GM21737 (cell line): ENCODE measurements at regions not wholly inside any gene's neighbourhood (a gene's known extent, or its start where the extent isn't known, plus 50 kb on each side); places are given as distances from the start of the nearest gene placed in this dataset.

Experiments
- ATAC-seq: cut with Tn5 transposase; IDR thresholded peaks from one replicate; pipeline ENCODE4 v1.9.1; 2021; ENCODE audit warnings: mild to moderate bottlenecking, moderate library complexity; ENCODE audit not compliant: unreplicated experiment

GRCh38 chr6:113512576-113512975 is 344.6 kb upstream of the MARCKS start:
- ATAC-seq = no peak

GRCh38 chr6:113513086-113513485 is 344.1 kb upstream of the MARCKS start:
- no peak for ATAC-seq

DNA sequence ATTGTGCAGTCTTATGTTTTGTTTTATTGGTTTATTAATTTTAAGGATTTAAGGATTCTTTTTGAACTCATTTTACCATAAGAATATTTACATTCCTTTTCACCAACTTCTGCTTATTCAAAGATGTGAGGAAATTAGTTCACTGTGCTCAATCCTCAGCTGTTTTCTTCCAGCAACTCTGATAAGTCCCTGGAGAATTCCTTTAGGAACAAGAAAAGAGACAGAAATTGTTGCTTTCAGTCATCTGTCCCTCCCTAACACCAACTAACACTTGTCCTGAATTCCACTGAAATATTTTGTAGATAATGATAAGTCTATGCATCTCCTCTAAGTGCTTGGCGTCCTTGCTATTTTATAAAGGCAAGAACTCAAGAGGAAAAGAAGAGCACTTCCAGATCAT is 334.8 kb upstream of the MARCKS start:
- ATAC-seq = no peak

- ATAC-seq = no peak
These were observed 332.3 kb upstream of the MARCKS start for GRCh38 chr6:113524826-113525225.

GRCh38 chr6:113526553-113526952 is 330.6 kb upstream of the MARCKS start:
- no peak for ATAC-seq

DNA sequence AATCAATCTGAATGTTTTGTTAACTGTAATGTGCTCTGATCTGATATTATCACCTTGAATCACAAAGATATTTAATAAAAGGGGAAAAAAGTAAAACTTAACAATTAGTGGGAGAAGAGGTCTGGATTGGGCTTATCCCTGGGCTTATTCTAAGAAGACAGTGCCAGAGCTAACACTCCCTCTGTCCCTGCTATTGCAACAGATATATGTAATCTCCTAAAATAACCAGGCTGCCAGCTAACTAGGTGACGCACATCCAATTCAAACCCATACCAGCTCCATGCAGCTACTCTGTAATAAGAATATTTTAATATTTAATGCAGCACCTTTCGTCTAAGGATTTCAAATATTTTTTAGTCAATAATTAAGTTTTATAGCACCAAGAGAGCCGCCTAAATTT is 330.1 kb upstream of the MARCKS start:
- ATAC-seq = no peak

DNA sequence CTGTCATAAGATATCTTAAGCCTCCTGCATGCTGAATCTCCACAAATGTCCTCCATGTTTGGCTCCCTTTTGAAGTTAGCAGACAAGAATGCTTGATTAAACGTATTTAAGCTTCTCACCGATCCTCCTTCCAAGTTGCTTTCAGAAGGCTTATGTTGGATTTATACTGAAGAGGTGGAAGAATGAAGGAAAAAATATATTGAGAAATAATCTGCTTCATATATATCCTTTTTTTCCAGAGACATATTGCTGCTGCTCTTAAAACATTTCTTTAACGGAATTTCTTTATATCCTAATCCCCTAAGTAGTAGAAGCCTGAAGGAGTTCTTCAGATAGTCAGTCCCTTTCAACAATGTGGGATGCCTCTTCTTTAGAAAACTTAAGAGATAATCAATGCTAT is 329.0 kb upstream of the MARCKS start:
- ATAC-seq = no peak

DNA sequence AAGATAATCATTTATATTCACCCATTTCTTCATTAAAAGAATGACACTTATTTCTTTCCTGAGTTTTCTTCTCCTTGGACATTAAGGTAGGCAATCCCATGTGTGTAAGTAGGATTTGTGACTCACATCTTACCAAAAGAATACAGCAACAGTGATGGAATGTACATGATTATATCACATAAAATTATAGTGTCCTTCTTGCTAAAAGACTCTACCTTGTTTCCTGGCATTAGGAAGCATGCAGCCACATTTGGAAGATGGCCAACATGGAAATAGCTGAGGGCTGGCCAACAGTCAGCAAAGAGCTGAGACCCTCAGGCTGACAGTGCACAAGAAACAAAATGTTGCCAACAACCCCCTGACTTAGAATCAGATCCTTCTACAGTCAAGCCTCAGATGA is 327.9 kb upstream of the MARCKS start:
- ATAC-seq = no peak

GRCh38 chr6:113529879-113530278 is 327.3 kb upstream of the MARCKS start:
- no peak for ATAC-seq

- no peak for ATAC-seq
These were observed 326.4 kb upstream of the MARCKS start for GRCh38 chr6:113530769-113531168.

GRCh38 chr6:113539202-113539601 is 317.9 kb upstream of the MARCKS start:
- no peak for ATAC-seq

DNA sequence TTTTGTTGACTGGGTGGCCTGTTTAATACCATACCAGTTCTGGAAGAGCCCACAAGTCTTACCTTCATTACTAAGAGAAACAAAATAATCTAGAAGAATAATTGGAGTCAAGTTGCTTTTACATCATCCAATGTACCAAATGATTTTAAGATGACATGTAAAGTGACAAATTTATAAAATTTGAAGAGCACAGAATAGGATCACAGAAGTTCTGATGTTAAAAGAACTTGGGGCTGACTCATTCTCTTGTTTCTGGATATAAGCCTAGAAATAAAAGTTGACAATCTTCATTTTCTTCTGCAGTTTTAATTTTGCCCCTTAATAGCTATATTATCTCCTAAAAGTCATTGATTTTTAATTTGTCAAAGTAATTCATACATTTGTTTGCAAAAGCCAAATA is 317.5 kb upstream of the MARCKS start:
- ATAC-seq = no peak

- no peak for ATAC-seq
These were observed 316.7 kb upstream of the MARCKS start for GRCh38 chr6:113540466-113540865.

GRCh38 chr6:113551168-113551567 is 306.0 kb upstream of the MARCKS start:
- no peak for ATAC-seq

DNA sequence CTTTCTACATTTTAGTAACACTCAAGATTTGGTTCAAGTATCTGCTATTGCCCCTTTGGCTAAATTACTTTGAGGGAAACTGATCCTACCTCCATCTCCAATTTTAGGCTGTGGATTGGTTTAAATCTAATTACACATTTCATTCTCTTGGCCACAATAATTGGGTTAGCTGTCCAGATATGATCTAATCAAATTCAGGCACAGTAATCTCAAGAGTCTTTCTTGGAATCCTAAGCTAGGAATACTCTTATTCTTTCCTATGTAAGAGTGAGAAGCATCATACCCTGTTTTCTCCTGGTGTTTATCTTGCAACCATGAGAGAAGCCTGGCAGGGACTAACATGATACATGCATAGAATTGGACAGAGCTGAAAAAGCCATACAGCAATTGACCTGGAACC is 300.4 kb upstream of the MARCKS start:
- no peak for ATAC-seq

DNA sequence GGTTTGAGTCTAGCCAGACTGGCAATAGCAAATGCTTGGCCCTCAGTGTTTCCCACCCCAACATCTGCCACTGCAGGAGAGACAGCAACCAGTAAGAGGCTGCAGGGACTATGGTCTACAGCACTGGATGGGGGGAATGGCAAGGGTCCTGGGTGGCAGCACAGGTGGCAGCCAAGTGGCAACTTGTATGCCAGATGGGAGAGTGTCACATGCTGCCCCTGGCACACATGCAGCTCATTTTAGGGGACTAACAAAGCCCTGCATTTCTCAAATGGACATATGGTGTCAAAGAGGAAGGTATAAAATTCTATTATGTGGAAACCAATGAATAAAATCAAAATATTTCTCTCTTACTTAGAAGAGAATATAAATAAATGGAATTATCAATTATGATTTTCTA is 298.7 kb upstream of the MARCKS start:
- ATAC-seq = no peak

DNA sequence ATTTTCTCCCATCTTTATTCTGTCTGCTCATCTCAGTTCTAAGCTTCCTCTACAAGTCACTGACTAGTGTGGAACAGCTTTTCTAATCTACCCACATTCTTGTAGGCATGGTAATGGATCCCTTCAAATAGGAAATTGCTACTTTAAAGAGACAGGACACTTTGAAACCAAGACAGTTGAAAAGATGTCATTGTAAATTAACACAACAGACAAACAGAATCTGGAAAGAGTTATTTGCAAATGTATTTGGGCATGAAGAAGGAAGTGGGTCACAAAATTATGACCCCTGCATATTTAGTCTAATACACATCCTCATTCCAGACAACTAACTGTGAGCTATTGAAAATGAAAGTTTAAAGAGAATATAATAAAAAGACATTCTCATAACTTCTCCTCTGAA is 298.2 kb upstream of the MARCKS start:
- no peak for ATAC-seq

DNA sequence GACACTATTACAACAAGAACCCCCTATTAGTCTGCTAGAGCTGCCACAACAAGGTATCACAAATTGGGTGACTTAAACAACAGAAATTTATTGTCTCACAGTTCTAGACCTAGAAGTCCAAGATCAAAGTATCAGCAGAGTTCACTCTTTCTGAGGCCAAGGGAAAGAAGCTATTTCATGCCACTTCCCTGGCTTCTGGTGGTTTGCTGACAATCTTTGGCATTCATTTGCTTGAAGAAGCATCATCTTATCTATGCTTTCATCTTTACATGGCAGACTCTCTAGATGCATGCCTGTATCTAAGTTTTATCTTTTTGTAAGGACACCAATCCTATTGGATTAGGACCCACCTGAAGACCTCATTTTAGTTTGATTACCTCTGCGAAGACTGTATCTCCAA is 296.8 kb upstream of the MARCKS start:
- ATAC-seq = no peak

DNA sequence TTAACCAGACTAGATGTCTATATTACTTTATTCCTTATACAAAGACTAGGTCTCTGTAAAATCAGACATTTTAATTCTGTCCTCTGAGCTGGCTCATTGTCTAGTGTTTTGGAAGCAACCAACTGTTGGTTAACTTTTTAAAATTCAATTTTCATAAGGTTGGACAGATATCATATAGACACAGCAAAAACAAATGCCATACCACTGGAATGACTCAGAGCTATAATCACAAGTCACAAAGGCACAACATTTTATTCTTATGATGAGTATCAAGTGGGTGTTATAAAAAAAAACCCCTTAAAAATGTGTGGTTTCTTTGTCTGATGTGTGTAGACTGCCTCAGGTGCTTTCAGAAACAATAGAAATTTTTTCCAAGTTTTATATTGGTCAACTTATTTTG is 296.2 kb upstream of the MARCKS start:
- no peak for ATAC-seq

DNA sequence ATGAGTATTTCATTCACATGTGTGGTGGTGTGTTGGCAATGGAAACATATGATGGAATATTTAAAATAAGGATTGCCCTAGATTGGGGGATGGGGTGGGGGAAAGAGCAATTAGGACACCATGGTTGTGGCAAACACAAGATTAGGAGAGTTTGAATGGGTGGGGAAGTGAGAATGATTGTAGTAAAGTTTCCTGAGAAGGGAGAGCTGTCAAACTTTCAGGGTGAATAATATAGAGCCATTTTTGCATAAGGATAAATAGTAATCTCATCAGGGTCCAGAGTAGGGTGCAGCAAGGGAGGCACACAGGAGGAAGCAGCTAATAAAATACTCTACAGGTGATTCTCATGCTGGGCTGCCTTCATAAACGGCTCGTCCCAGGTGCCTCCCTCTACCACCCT is 294.9 kb upstream of the MARCKS start:
- no peak for ATAC-seq

DNA sequence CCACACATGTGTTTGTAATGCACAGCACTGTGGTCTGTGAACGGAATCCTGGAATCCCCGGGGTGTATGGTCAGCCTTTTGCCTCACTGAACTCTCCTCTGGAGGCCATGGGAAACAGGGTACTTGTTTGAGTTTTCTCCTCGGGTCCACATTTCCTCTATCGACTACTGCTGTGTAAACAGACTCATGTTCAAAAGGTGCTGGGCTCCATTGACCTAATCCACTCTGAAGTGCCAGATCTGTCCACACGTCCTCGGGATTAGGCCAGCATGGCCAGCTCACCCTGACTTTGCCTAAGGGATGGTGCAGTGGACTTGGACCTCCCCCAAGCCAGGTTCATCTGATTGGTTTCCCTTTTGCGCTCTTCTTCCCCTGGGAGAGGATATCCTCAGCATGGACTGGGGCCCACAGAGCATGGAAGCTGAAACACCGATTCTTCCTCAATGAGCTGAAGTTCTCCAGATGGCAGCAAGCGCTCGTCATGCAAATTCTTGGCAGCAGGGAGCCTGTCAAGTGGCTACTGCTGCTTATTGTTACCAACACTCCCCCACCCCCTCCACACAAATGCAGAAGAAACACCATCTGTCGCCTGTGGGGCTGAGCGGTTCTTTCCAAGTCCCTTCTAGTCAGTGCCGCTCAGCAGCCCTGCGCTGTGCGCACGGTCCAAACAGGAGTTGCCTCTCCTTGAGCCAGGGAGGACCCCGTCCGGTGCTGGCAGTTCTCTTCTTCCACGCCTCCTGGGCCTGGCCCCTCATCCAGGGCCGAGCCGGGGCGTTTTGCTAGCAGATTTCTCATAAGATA is 292.6 kb upstream of the MARCKS start:
- peak; percentile 61 for ATAC-seq

DNA sequence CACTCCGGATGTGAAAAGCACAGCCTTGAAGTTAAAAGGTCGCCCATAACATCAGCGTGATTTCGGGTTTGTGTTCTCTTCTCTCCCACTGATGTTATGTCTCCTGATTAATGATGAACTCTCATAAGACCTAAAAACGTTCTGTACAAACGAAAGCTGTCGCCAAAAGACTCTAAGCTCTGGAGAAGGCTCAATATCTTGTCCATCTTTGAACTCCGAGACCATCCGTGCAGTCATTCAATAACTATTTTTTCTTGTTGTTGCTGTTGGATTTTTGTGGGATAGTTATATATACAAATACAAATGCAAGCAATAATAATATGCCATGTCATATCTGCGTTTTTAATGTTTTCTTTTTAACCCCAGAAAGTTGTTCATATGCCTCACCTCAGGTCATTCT is 291.8 kb upstream of the MARCKS start:
- ATAC-seq = no peak

DNA sequence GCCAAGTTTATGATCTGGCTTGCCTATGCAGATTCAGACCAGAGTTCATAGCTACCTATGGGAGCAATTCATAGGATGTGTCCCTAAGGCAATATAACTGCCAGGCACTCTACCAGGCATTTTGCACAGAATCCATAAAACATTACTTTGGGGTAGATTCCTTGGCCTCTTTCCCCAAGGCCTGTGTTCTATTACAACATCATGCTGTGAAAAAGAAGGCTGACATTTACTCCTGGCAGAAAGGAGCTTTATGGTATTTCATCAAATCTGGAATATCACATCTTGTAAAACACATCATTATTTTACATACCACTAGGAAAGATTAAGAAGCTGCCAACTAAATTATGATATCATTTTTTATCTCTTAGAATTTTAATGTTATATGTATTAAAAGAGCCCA is 287.0 kb upstream of the MARCKS start:
- no peak for ATAC-seq
